Smooth muscle cell (in vitro differentiated cells): ENCODE measurements at regions not wholly inside any gene's neighbourhood (a gene's known extent, or its start where the extent isn't known, plus 50 kb on each side); places are given as distances from the start of the nearest gene placed in this dataset.

Experiments
- DNase-seq: peaks from one replicate; lab custom pipeline; 2025; ENCODE audit not compliant: unreplicated experiment; lab: John Stamatoyannopoulos, UW
- H2AFZ ChIP-seq: fragments of 200-600 bp; sonication (generic); 2 replicates; pipeline ENCODE4 v1.6.0; 2016; ENCODE audit warnings: antibody characterized with exemption, low read depth, mild to moderate bottlenecking
- H3F3A ChIP-seq: fragments of 200-600 bp; sonication (generic); 2 replicates; pipeline ENCODE4 v1.6.0; 2017; ENCODE audit warnings: antibody characterized with exemption, low read depth
- H3K27ac ChIP-seq: fragments of 200-600 bp; sonication (generic); 2 replicates; pipeline ENCODE4 v1.5.1; 2016; ENCODE audit warnings: low read depth, mild to moderate bottlenecking
- H3K27me3 ChIP-seq: fragments of 200-600 bp; sonication (generic); 2 replicates; pipeline ENCODE4 v1.6.1; 2016; ENCODE audit warnings: low read depth, mild to moderate bottlenecking
- H3K36me3 ChIP-seq: fragments of 200-600 bp; sonication (generic); 2 replicates; pipeline ENCODE4 v1.5.1; 2016; ENCODE audit warnings: low read depth
- H3K4me1 ChIP-seq: fragments of 200-600 bp; sonication (generic); 2 replicates; pipeline ENCODE4 v1.5.1; 2016; ENCODE audit warnings: low read depth
- H3K4me2 ChIP-seq: fragments of 200-600 bp; sonication (generic); 2 replicates; pipeline ENCODE4 v1.6.0; 2016; ENCODE audit warnings: mild to moderate bottlenecking
- H3K4me3 ChIP-seq: fragments of 200-600 bp; sonication (generic); 2 replicates; pipeline ENCODE4 v1.5.1; 2016; ENCODE audit warnings: mild to moderate bottlenecking
- H3K79me2 ChIP-seq: fragments of 200-600 bp; sonication (generic); 2 replicates; pipeline ENCODE4 v1.6.0; 2016; ENCODE audit warnings: low read depth, mild to moderate bottlenecking
- H3K9ac ChIP-seq: fragments of 200-600 bp; sonication (generic); 2 replicates; pipeline ENCODE4 v1.6.0; 2016; ENCODE audit warnings: low read depth
- H3K9me3 ChIP-seq: fragments of 200-600 bp; sonication (generic); replicated peaks from 2 replicates; pipeline ENCODE4 v1.5.1; 2016; ENCODE audit warnings: low read depth
- H4K20me1 ChIP-seq: fragments of 200-600 bp; sonication (generic); 2 replicates; pipeline ENCODE4 v1.6.0; 2016; ENCODE audit warnings: low read depth
- CTCF ChIP-seq: fragments of 200-600 bp; sonication (generic); IDR thresholded peaks from 2 replicates; pipeline ENCODE4 v1.5.1; 2017; ENCODE audit warnings: borderline replicate concordance, mild to moderate bottlenecking, antibody characterized with exemption; ENCODE audit not compliant: insufficient read depth, poor library complexity, severe bottlenecking
- WGBS: methylation state at CpG from one replicate; pipeline ENCODE4 v1.1.7; 2016; ENCODE audit warnings: low lambda C conversion rate; 5-methylcytosine and 5-hydroxymethylcytosine counted together

DNA sequence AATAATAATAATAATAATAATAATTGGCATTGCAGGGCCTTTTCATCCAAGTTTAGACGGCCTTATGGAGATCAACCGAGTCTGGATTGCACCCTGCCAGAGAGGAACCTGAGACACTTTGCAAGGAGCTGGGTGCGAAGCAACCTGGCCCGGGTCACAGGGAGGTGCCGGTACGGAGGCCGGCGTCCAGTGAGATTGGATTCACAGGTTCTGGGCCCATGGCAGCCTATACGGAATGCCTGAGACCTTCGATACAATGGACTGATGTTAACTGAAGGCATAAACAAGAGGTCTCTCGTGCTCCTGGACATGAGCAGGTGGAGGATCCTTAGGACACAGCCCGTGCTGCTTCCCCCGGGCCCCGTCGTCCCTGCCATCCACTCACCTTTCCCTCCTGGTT lies 416.5 kb upstream of the SALL3 start:
- no peaks in the 10 kb centered on the region for H4K20me1 ChIP-seq
- TF ChIP-seq CTCF, result no peak
- H3K9ac ChIP-seq, result no peak overlapping the region
- no peak for DNase-seq
- H3K9me3 ChIP-seq, result no peaks in the 10 kb centered on the region
- H3K4me1 ChIP-seq, result no peaks in the 10 kb centered on the region
- H3K36me3 ChIP-seq, result no peaks in the 10 kb centered on the region
- H3F3A ChIP-seq, result no peaks in the 10 kb centered on the region
- no peak overlapping the region for H3K27ac ChIP-seq
- H2AFZ ChIP-seq, result no peak overlapping the region
- WGBS, result 88% methylated on average over 15 of the region's 15 CpGs
- no peak overlapping the region for H3K4me2 ChIP-seq
- H3K27me3 ChIP-seq, result no peaks in the 10 kb centered on the region
- no peak overlapping the region for H3K4me3 ChIP-seq
- H3K79me2 ChIP-seq, result no peaks in the 10 kb centered on the region

- Histone ChIP-seq H3K4me2 (no peak overlapping the region), H3K4me3 (no peak overlapping the region), H3K79me2 (no peaks in the 10 kb centered on the region), H3K36me3 (no peaks in the 10 kb centered on the region), H2AFZ (no peak overlapping the region), H4K20me1 (no peaks in the 10 kb centered on the region), H3F3A (no peaks in the 10 kb centered on the region), H3K27ac (no peak overlapping the region), H3K27me3 (no peaks in the 10 kb centered on the region), H3K9ac (no peak overlapping the region), H3K9me3 (no peaks in the 10 kb centered on the region), H3K4me1 (no peaks in the 10 kb centered on the region)
- DNase-seq, result no peak
- WGBS, result 79% methylated on average over 7 of the region's 7 CpGs
- TF ChIP-seq CTCF, result no peak
These were observed 415.6 kb upstream of the SALL3 start for GRCh38 chr18:78564030-78564429.

DNA sequence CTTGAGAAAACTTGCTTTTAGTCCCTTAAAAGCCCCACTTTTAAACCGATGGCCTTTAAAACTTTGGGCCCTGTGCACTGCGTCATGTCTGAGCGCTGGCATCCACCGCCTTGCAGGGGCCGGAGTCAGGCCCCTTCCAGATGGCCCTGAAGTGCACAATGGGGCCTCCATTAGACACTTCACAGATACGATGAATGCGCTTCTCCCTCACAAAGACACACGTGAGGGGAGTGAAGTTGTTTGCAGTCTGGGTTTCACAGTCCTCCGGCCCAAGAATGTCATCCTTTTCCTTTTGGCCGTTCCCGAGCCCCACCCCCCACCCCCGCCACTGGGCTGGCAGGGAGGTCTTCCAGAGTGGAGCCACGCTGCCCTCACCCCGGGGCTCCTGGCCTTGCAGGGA lies 415.1 kb upstream of the SALL3 start:
- Histone ChIP-seq H3K27ac (no peak overlapping the region), H3K4me2 (no peak overlapping the region), H3K36me3 (no peaks in the 10 kb centered on the region), H3K27me3 (no peaks in the 10 kb centered on the region), H2AFZ (no peak overlapping the region), H3K9ac (no peak overlapping the region), H3F3A (no peaks in the 10 kb centered on the region), H4K20me1 (no peaks in the 10 kb centered on the region), H3K4me1 (no peaks in the 10 kb centered on the region), H3K79me2 (no peaks in the 10 kb centered on the region), H3K9me3 (no peaks in the 10 kb centered on the region), H3K4me3 (no peak overlapping the region)
- no peak for TF ChIP-seq CTCF
- 83% methylated on average over 14 of the region's 14 CpGs for WGBS
- no peak for DNase-seq

DNA sequence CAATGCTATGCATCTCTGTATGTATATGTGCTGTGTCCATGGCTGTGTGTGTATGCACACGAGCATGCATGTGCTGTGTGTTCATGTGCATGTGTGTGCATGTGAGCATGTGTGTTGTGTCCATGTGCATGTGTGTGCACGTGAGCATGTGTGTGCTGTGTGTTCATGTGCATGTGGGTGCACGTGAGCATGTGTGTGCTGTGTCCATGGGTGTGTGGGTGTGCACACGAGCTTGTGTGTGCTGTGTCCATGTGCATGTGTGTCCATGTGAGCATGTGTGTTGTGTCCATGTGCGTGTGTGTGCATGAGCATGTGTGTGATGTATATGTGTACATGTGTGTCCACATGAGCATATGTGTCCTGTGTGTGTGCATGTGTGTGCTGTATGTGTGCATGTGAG lies 414.4 kb upstream of the SALL3 start:
- no peak overlapping the region for H3K9ac ChIP-seq
- H3F3A ChIP-seq, result no peaks in the 10 kb centered on the region
- H3K4me2 ChIP-seq, result no peak overlapping the region
- H3K9me3 ChIP-seq, result no peaks in the 10 kb centered on the region
- H3K4me3 ChIP-seq, result no peak overlapping the region
- no peak for TF ChIP-seq CTCF
- no peaks in the 10 kb centered on the region for H3K27me3 ChIP-seq
- no peak for DNase-seq
- no peaks in the 10 kb centered on the region for H3K4me1 ChIP-seq
- H3K79me2 ChIP-seq, result no peaks in the 10 kb centered on the region
- H3K36me3 ChIP-seq, result no peaks in the 10 kb centered on the region
- no peak overlapping the region for H3K27ac ChIP-seq
- H4K20me1 ChIP-seq, result no peaks in the 10 kb centered on the region
- no peak overlapping the region for H2AFZ ChIP-seq
- 89% methylated on average over 5 of the region's 5 CpGs for WGBS
